ENCODE measurements at regions not wholly inside any gene's neighbourhood (a gene's known extent, or its start where the extent isn't known, plus 50 kb on each side); places are given as distances from the start of the nearest gene placed in this dataset.

GRCh38 chr10:2476812-2477553 lies 590.4 kb upstream of the PFKP start:
- in situ Hi-C loops (cut with MboI; ENCODE audit: low sequenced_read_pairs), result no loop called here

- in situ Hi-C loops (cut with MboI; ENCODE audit: low sequenced_read_pairs), result no loop called here
Measured at GRCh38 chr10:2476218-2476811, 591.0 kb upstream of the PFKP start.

- in situ Hi-C loops (cut with MboI; ENCODE audit: low sequenced_read_pairs), result no loop called here
Measured at GRCh38 chr10:2475711-2476217, 591.6 kb upstream of the PFKP start.

- in situ Hi-C loops (cut with MboI; ENCODE audit: low sequenced_read_pairs), result no loop called here
Measured at GRCh38 chr10:2471811-2472210, 595.5 kb upstream of the PFKP start.

GRCh38 chr10:2469802-2470201 lies 597.5 kb upstream of the PFKP start:
- in situ Hi-C loops (cut with MboI; ENCODE audit: low sequenced_read_pairs), result no loop called here

- in situ Hi-C loops (cut with MboI; ENCODE audit: low sequenced_read_pairs), result no loop called here
Measured at GRCh38 chr10:2464483-2464882, 602.9 kb upstream of the PFKP start.

GRCh38 chr10:2463316-2463715 lies 604.0 kb upstream of the PFKP start:
- in situ Hi-C loops (cut with MboI; ENCODE audit: low sequenced_read_pairs), result no loop called here

GRCh38 chr10:2462581-2462980 lies 604.8 kb upstream of the PFKP start:
- in situ Hi-C loops (cut with MboI; ENCODE audit: low sequenced_read_pairs), result no loop called here

GRCh38 chr10:2460812-2461211 lies 606.5 kb upstream of the PFKP start:
- in situ Hi-C loops (cut with MboI; ENCODE audit: low sequenced_read_pairs), result no loop called here

- in situ Hi-C loops (cut with MboI; ENCODE audit: low sequenced_read_pairs), result no loop called here
Measured at GRCh38 chr10:2459713-2460112, 607.6 kb upstream of the PFKP start.

- in situ Hi-C loops (cut with MboI; ENCODE audit: low sequenced_read_pairs), result no loop called here
Measured at GRCh38 chr10:2456834-2457233, 610.5 kb upstream of the PFKP start.

GRCh38 chr10:2445370-2445769 lies 622.0 kb upstream of the PFKP start:
- in situ Hi-C loops (cut with MboI; ENCODE audit: low sequenced_read_pairs), result no loop called here

- in situ Hi-C loops (cut with MboI; ENCODE audit: low sequenced_read_pairs), result no loop called here
Measured at GRCh38 chr10:2439983-2440382, 627.4 kb upstream of the PFKP start.

- in situ Hi-C loops (cut with MboI; ENCODE audit: low sequenced_read_pairs), result no loop called here
Measured at GRCh38 chr10:2439000-2439399, 628.3 kb upstream of the PFKP start.

- in situ Hi-C loops (cut with MboI; ENCODE audit: low sequenced_read_pairs), result no loop called here
Measured at GRCh38 chr10:2438248-2438939, 629.0 kb upstream of the PFKP start.

- in situ Hi-C loops (cut with MboI; ENCODE audit: low sequenced_read_pairs), result no loop called here
Measured at GRCh38 chr10:2436933-2437332, 630.4 kb upstream of the PFKP start.

GRCh38 chr10:2431961-2432360 lies 635.4 kb upstream of the PFKP start:
- in situ Hi-C loops (cut with MboI; ENCODE audit: low sequenced_read_pairs), result no loop called here

GRCh38 chr10:2427412-2427811 lies 639.9 kb upstream of the PFKP start:
- in situ Hi-C loops (cut with MboI; ENCODE audit: low sequenced_read_pairs), result no loop called here

- in situ Hi-C loops (cut with MboI; ENCODE audit: low sequenced_read_pairs), result no loop called here
Measured at GRCh38 chr10:2425320-2425719, 642.0 kb upstream of the PFKP start.

GRCh38 chr10:2414562-2414961 lies 652.8 kb upstream of the PFKP start:
- in situ Hi-C loops (cut with MboI; ENCODE audit: low sequenced_read_pairs), result no loop called here

- in situ Hi-C loops (cut with MboI; ENCODE audit: low sequenced_read_pairs), result no loop called here
Measured at GRCh38 chr10:2414039-2414438, 653.3 kb upstream of the PFKP start.

GRCh38 chr10:2410049-2410448 lies 657.3 kb upstream of the PFKP start:
- in situ Hi-C loops (cut with MboI; ENCODE audit: low sequenced_read_pairs), result no loop called here
